ENCODE measurements at regions not wholly inside any gene's neighbourhood (a gene's known extent, or its start where the extent isn't known, plus 50 kb on each side); places are given as distances from the start of the nearest gene placed in this dataset.

GRCh38 chr21:19171585-19171984 is 768.0 kb upstream of the TMPRSS15 start:
- Histone ChIP-seq H3K4me3 (replicated peaks in 1 of 2; ENCODE audit: low read depth in 1 of 2, low read length in 2 of 2) (no peak overlapping the region), H3K4me2 (ENCODE audit: low read length) (no peak overlapping the region), H3K27me3 (ENCODE audit: insufficient read depth, low read length) (no peaks in the 10 kb centered on the region), H3K36me3 (ENCODE audit: control insufficient read depth in 1 of 2, insufficient read depth in 2 of 2, low read length in 2 of 2) (no peaks in the 10 kb centered on the region), H3K9me2 (ENCODE audit: insufficient read depth) (no peaks in the 10 kb centered on the region), H3K4me1 (ENCODE audit: control insufficient read depth in 1 of 2, insufficient read depth in 2 of 2, low read length in 2 of 2) (no peaks in the 10 kb centered on the region), H3K27ac (ENCODE audit: low read depth, low read length) (no peak overlapping the region), H3K9me3 (ENCODE audit: control insufficient read depth in 1 of 2, insufficient read depth in 1 of 2, low read depth in 1 of 2, low read length in 2 of 2) (peaks cover 13 to 17% of the 10 kb centered on the region in 2 experiments; a peak in 2 of 4 replicates), H3K79me2 (ENCODE audit: insufficient read depth, low read length) (no peaks in the 10 kb centered on the region), H2AFZ (ENCODE audit: low read depth, low read length, poor library complexity, severe bottlenecking) (no peak overlapping the region), H3K9ac (ENCODE audit: low read length) (no peak overlapping the region), H4K20me1 (ENCODE audit: insufficient read depth) (no peaks in the 10 kb centered on the region)
- no peak for ATAC-seq
- no peak for TF ChIP-seq ZFX (IDR thresholded peaks at IDR 0.05)
- RAD21 ChIA-PET (ENCODE audit: low non-redundant PET in 1 of 2, low total read pairs in 2 of 2, uncharacterized antibody in 2 of 2, unreplicated experiment in 2 of 2) = no interaction called here
- POLR2A ChIA-PET = no interaction called here
- CTCF ChIA-PET = no interaction called here
- no peak for DNase-seq (ENCODE audit: low read depth, low spot score)
- no TSS peak for BruUV-seq (replicated peaks)
- intact Hi-C loops (cut with micrococcal nuclease) = no loop called here

GRCh38 chr21:19181604-19182140 is 778.1 kb upstream of the TMPRSS15 start:
- RAD21 ChIA-PET (ENCODE audit: low non-redundant PET in 1 of 2, low total read pairs in 2 of 2, uncharacterized antibody in 2 of 2, unreplicated experiment in 2 of 2) = no interaction called here
- no TSS peak for BruUV-seq (replicated peaks)

GRCh38 chr21:19197950-19198349 is 794.4 kb upstream of the TMPRSS15 start:
- no peak for TF ChIP-seq SRF (IDR thresholded peaks at IDR 0.05; ENCODE audit: low read depth)
- TF ChIP-seq POLR2AphosphoS5 (IDR thresholded peaks at IDR 0.05; ENCODE audit: low read depth, low read length) = no peak
- no peak for TF ChIP-seq ELF1 (IDR thresholded peaks at IDR 0.05; ENCODE audit: borderline replicate concordance, low read depth)
- TF ChIP-seq CBX3 (IDR thresholded peaks at IDR 0.05; ENCODE audit: low read depth) = no peak
- TF ChIP-seq POLR2A (IDR thresholded peaks at IDR 0.05; ENCODE audit: borderline replicate concordance, extremely low read depth, insufficient read depth, insufficient read length) = no peak
- TF ChIP-seq ZFX (IDR thresholded peaks at IDR 0.05) = no peak
- TF ChIP-seq TCF7L2 (IDR thresholded peaks at IDR 0.05; ENCODE audit: borderline replicate concordance, extremely low read depth, insufficient read depth, insufficient read length) = no peak
- TF ChIP-seq SIN3A (IDR thresholded peaks at IDR 0.05; ENCODE audit: low read depth) = no peak
- no peak for TF ChIP-seq JUND (IDR thresholded peaks at IDR 0.05)
- TF ChIP-seq YY1 (IDR thresholded peaks at IDR 0.05; ENCODE audit: extremely low read depth, insufficient replicate concordance, low read depth, low read length) = no peak
- no peak for TF ChIP-seq FOSL1 (IDR thresholded peaks at IDR 0.05; ENCODE audit: low read depth)
- no peak for TF ChIP-seq EZH2phosphoT487 (IDR thresholded peaks at IDR 0.05; ENCODE audit: borderline replicate concordance)
- no peak for TF ChIP-seq ZNF274 (IDR thresholded peaks at IDR 0.05; ENCODE audit: low read depth, low read length)
- no peak for TF ChIP-seq CEBPB (IDR thresholded peaks at IDR 0.05; ENCODE audit: low read depth)
- TF ChIP-seq RAD21 (IDR thresholded peaks at IDR 0.05; ENCODE audit: low read depth) = no peak
- TF ChIP-seq ATF3 (IDR thresholded peaks at IDR 0.05) = no peak
- no peak for DNase-seq (ENCODE audit: low read depth, low spot score)
- Histone ChIP-seq H2AFZ (ENCODE audit: low read depth, low read length, poor library complexity, severe bottlenecking) (no peak overlapping the region), H3K36me3 (ENCODE audit: control insufficient read depth in 1 of 2, insufficient read depth in 2 of 2, low read length in 2 of 2) (no peaks in the 10 kb centered on the region), H3K27me3 (ENCODE audit: insufficient read depth, low read length) (no peaks in the 10 kb centered on the region), H3K27ac (ENCODE audit: low read depth, low read length) (no peak overlapping the region), H3K4me3 (replicated peaks in 1 of 2; ENCODE audit: low read depth in 1 of 2, low read length in 2 of 2) (no peak overlapping the region), H3K79me2 (ENCODE audit: insufficient read depth, low read length) (no peaks in the 10 kb centered on the region), H4K20me1 (ENCODE audit: insufficient read depth) (no peaks in the 10 kb centered on the region), H3K4me1 (ENCODE audit: control insufficient read depth in 1 of 2, insufficient read depth in 2 of 2, low read length in 2 of 2) (no peaks in the 10 kb centered on the region), H3K4me2 (ENCODE audit: low read length) (no peak overlapping the region), H3K9ac (ENCODE audit: low read length) (no peak overlapping the region), H3K9me3 (ENCODE audit: control insufficient read depth in 1 of 2, insufficient read depth in 1 of 2, low read depth in 1 of 2, low read length in 2 of 2) (peaks cover 14 to 25% of the 10 kb centered on the region in 2 experiments; a peak in 2 of 4 replicates), H3K9me2 (ENCODE audit: insufficient read depth) (no peaks in the 10 kb centered on the region)
- ChIA-PET RAD21 (ENCODE audit: low non-redundant PET in 1 of 2, low total read pairs in 2 of 2, uncharacterized antibody in 2 of 2, unreplicated experiment in 2 of 2) (no interaction called here), POLR2A (no interaction called here), CTCF (no interaction called here)
- ATAC-seq = no peak
- intact Hi-C loops (cut with micrococcal nuclease) = no loop called here
- no TSS peak for BruUV-seq (replicated peaks)

More at GRCh38 chr21:19181604-19182140, 778.1 kb upstream of the TMPRSS15 start:
- peaks cover 0 to 27% of the 10 kb centered on the region in 2 experiments; a peak in 2 of 4 replicates for H3K9me3 ChIP-seq (ENCODE audit: control insufficient read depth in 1 of 2, insufficient read depth in 1 of 2, low read depth in 1 of 2, low read length in 2 of 2)
- H3K4me3 ChIP-seq (replicated peaks in 1 of 2; ENCODE audit: low read depth in 1 of 2, low read length in 2 of 2) = no peak overlapping the region
- no peaks in the 10 kb centered on the region for H3K27me3 ChIP-seq (ENCODE audit: insufficient read depth, low read length)
- POLR2A ChIA-PET = no interaction called here
- H3K36me3 ChIP-seq (ENCODE audit: control insufficient read depth in 1 of 2, insufficient read depth in 2 of 2, low read length in 2 of 2) = no peaks in the 10 kb centered on the region
- intact Hi-C loops (cut with micrococcal nuclease) = no loop called here
- no peaks in the 10 kb centered on the region for H4K20me1 ChIP-seq (ENCODE audit: insufficient read depth)
- H3K27ac ChIP-seq (ENCODE audit: low read depth, low read length) = no peak overlapping the region
- no peaks in the 10 kb centered on the region for H3K9me2 ChIP-seq (ENCODE audit: insufficient read depth)
- no peak overlapping the region for H3K4me2 ChIP-seq (ENCODE audit: low read length)
- no peak overlapping the region for H2AFZ ChIP-seq (ENCODE audit: low read depth, low read length, poor library complexity, severe bottlenecking)
- no peak overlapping the region for H3K9ac ChIP-seq (ENCODE audit: low read length)
- no peaks in the 10 kb centered on the region for H3K4me1 ChIP-seq (ENCODE audit: control insufficient read depth in 1 of 2, insufficient read depth in 2 of 2, low read length in 2 of 2)
- ATAC-seq (no peak), DNase-seq (ENCODE audit: low read depth, low spot score) (no peak)
- TF ChIP-seq EZH2phosphoT487 (IDR thresholded peaks at IDR 0.05; ENCODE audit: borderline replicate concordance) (no peak), RAD21 (IDR thresholded peaks at IDR 0.05; ENCODE audit: low read depth) (no peak), SP1 (IDR thresholded peaks at IDR 0.05; ENCODE audit: low read depth) (no peak), EGR1 (IDR thresholded peaks at IDR 0.05; ENCODE audit: low read depth) (no peak), SIN3A (IDR thresholded peaks at IDR 0.05; ENCODE audit: low read depth) (no peak)
- CTCF ChIA-PET = no interaction called here
- H3K79me2 ChIP-seq (ENCODE audit: insufficient read depth, low read length) = no peaks in the 10 kb centered on the region

All from HCT116 (cell line).